Adipose tissue (tissue), 3 donors: ENCODE measurements at regions not wholly inside any gene's neighbourhood (a gene's known extent, or its start where the extent isn't known, plus 50 kb on each side); places are given as distances from the start of the nearest gene placed in this dataset.

ENCODE experiments used
- H3K27ac ChIP-seq: one replicate; pipeline ENCODE4 v1.5.1; 2013; ENCODE audit warnings: low read depth, low read length
- WGBS, 3 donors: extraction: QIAGEN DNeasy Blood & Tissue Kit; methylation state at CpG; one replicate each; pipeline ENCODE4 v1.1.7; 2013; 5-methylcytosine and 5-hydroxymethylcytosine counted together
- donor health status: healthy with polysubstance abuse.
- donor health status: Bipolar disorder and iron deficiency.
- donor health status: healthy.

DNA sequence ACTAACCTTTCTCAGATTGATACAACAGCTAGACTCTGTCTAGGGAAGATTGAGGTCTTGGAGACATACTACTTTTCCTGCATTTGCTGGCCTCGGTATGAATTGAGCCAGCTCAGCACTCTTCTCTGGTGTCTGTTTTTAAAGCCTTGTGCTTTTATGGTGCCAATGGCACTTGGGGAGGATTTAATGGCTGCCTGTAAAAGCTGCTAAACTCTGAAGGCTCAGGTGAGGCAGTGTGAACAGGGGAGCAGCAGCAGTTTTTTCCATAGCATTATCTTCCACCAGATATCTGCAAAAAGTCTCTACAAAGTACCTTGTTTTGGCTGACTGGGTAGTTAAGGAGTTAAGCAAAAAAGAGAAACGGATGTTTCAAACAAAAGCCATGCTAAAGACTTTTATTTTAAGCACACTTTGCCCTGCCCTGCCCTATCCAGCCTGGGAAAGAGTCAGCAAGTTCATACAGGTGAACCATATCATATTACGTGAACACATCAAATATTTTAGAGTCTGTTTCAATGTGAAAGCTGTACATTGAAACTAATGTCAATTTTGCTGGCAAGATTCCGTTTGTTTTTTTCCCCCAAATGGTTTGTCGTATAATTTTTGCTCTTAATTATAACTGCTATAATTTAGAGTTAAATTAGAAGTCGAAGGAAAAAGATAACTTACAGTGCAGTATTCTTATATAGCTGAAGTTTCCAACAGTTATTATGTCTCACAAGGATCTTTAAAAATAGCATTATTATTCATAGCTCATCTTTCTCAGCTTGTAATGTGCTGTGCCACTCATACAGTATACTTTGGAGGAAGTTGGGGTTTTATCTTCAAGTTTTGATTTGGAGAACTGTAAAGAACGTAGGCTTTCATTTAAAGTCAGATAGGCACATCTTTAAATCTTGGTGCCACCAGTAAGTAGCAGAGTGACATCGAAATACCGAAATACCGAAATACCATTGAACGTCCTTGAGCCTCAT, 424.1 kb upstream of the CD180 start:
- no peak overlapping the region for H3K27ac ChIP-seq
- WGBS, 3 donors: 67 to 76% (median 73%) methylated on average over 11 of the region's 11 CpGs

DNA sequence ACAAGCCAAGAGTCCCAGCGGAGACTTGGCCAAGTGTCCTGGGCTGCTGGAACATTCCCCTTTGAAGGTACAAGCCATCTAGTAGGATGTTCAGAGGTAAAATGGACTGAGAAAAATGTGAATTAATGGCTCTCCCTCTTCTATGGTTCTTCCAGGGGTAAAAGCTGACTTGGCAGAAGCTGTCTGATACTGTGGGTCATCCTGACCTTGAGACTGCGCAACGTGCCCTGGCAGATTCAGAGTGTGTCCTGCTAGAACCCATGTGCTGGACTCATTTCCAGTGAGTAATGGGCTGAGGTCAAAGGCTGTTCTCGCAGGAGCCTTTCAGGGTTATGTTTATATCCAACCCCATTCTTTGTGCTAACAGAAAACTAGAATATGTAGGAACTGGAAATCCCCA, 423.0 kb upstream of the CD180 start:
- no peak overlapping the region for H3K27ac ChIP-seq
- 84 to 94% (median 90%) methylated on average over 4 of the region's 4 CpGs for WGBS, 3 donors

DNA sequence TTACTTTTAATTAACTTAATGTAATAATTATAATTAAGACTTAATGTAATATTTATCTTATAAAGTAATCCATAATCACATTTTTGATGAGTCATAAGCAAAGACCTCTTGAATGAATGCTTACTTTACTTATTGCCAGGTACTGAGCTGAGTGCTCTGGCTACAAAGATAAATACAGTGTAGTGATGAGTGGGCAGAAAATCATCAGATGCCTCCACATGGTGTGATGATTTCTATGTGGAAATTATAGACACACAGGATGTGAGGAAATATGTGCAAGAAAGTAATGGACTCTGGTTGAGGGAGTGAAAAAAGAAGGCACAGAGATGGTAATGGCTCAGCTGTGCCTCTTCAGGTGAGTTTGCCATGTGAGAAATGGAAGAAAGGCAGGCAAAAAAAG, 422.6 kb upstream of the CD180 start:
- H3K27ac ChIP-seq: no peak overlapping the region

DNA sequence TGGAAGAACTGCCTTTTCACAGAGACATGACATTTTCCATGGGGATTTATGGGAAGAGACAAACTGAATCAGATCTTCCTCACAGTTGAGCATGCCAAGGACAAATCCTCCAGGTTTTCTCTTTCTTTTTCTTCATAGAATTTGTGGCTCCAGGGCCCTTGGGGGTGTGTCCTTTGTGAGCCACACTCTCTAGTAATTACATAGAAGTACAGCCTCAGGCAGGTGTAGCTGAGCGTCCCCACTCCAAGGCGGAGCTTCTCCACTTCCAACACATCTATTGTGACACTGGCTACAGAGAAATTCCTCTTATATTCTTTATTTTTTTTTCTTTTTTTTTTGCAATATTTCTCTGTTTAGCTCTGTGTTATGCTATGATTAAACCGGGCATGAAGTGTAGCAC, 420.5 kb upstream of the CD180 start:
- no peak overlapping the region for H3K27ac ChIP-seq
- 91 to 95% (median 94%) methylated on average over 3 of the region's 3 CpGs for WGBS, 3 donors

DNA sequence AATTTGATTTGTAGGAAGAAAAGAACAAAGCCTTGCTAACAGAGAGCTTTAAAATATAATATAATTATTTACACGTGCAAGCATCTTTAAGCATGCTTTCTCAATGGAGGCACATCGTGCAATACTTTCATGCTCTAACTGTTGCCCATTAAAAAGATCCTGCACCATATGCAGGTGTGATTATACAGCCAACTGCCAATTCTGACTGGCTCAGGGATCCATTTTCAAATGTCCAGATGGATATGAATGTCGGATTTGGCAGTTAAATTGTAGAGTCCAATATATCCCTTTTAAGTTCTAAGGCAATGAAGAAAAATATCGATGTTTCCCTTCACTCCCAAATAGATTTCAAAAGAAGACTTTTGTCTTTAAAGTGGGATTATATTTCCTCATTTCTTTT, 416.4 kb upstream of the CD180 start:
- 83 to 91% (median 87%) methylated on average over 4 of the region's 4 CpGs for WGBS, 3 donors

DNA sequence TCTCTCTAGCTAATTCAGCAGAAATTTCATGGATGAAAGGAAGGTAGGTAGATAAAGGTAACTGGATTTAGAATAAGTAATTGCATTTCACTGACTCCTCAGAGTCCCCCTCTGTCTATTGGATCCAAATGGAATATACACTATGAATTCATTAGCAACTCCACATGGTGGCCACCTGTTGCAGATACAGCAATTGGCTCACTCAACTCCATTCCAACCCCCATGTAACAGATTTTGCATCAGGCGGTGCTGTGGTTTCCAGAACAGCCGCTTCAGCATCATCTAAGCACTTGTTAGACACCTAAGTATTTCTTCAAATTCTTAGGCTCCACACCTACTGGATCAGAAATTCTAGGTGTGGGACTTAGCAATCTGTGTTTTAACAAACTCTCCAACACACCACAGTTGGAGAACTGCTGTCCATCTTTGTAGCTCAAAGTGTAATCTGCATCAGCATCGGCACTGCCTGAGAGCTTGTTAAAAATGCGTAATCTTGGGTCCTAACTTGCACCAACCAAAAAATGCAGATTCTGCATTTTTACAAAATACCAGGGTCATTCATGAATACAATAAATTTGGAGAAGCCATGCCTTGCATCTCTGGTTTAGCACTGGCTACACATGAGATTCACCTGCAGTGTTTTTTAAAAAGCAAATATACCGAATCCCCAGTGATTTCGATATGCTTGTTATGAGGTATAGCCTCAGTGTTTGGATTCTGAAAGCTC, 413.8 kb upstream of the CD180 start:
- 77 to 99% (median 84%) methylated on average over 6 of the region's 6 CpGs for WGBS, 3 donors
- no peak overlapping the region for H3K27ac ChIP-seq

More for the DNA sequence above, 416.4 kb upstream of the CD180 start:
- no peak overlapping the region for H3K27ac ChIP-seq

DNA sequence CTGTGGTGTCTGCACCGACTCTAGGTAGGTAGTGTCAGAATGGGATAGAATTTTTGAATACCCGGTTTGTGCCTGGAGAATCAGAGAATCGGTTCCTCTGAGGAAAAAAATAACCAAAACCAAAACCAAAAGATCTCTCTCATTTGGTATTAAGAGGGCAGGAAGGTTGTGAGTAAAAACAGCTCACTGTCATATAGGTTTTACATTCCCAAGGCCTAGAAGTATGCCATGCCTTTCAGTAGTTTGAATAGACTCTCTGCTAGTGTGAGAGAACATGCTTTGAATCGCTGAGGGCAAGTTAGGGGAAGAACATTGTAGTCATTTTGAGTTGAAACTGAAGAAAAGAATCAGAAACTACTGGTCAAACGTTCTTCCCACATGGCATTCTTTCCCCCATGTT, 411.4 kb upstream of the CD180 start:
- H3K27ac ChIP-seq: no peak overlapping the region
- 80 to 90% (median 88%) methylated on average over 5 of the region's 5 CpGs for WGBS, 3 donors

DNA sequence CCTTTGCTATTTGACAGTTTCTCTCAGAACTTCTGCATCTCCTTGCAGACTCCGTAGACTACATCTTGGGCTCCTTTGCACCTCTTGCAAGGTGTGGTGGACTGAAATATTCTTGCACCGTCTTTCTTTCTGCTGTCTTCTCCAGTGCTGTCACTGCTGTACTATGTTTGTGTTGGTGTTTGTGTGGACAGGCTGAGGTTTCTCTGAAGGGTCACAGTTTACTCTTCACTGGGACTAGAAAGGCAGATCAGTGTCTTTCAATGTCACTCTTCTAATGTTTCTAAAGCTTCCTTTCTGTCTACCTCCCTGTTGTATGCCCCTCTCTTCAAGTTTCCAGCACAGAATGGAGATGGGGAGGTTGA, 410.0 kb upstream of the CD180 start:
- WGBS, 3 donors: 85 to 97% (median 94%) methylated on average over 2 of the region's 2 CpGs
- H3K27ac ChIP-seq: no peak overlapping the region

DNA sequence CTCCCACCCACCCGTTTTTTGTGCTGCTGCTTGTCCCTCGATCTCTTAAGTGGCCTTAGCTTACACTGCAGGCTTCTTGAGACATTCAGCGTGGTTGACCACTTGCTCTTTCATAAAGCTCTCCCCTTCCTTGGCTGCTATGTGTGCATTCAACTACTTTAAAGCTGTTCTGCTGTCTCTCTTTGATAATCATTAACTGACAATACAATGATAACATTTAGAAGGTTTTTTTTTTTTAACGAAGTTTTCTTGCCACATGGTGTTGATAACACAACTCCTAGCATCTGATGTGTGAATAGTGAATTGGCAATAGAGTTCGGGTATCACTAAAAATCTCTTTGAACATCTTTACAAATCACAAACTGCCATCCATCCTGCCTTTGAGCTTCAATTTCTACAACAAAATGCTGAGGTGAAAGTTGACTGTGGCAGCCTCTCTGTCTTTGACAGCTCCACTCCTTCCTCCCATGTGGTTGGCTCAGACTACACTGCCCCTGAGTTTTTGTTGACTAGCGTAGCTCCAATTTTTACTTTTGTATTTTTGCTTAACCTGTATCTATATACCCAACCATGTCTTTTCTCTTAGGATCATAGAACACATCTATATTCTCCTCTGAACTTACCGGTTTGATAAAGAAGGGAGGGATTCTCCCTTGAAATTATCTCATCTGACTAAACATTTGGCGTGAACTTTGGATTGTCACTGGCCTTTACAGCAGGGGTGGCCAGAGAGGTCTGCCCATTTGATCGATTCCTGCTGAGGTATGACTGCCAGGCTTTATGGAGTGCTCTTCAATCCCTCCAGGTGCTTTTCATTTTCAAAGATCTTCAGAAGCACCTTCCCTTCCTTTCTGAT, 409.4 kb upstream of the CD180 start:
- WGBS, 3 donors: 49 to 89% (median 81%) methylated on average over 9 of the region's 9 CpGs

DNA sequence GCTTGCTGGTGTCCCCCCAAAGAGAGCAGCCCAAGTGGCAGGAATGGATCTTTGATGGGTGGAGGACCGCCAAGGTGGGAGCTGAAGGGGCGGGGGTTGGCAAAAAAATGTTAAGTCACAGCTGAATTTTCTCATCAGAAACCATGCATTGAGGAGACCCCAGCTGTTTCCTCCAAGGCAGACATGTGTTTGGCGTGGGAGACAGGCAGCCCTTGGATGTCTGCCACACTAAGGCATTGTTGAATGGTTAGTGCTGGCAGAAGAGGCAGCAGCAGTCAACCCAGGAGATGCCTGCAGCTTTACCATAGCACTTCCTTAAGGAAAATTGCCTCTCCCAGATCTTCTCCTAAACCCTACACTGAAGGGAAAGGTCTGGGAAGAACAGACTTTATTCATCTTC, 394.9 kb upstream of the CD180 start:
- WGBS, 3 donors: 69 to 90% (median 88%) methylated on average over 3 of the region's 3 CpGs
- no peak overlapping the region for H3K27ac ChIP-seq

More for the DNA sequence above, 409.4 kb upstream of the CD180 start:
- H3K27ac ChIP-seq: no peak overlapping the region

DNA sequence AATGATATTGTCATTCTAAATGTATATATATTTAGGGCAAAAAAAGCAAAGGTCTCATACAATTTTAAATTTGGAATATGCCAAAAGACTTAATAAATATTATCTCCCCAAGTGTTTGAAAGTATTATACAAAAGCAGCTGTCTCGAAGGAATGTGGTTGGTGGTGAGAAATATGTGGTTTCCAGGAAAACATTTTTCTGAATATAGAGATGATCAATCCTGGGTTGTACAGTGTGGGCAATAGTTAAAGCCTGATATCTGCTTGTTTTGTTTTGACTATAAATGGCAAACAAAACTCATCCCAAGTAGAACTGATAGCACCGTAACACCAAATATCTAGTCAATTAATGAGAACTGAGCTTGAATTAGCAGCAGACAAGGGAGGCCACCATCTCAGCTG, 391.8 kb upstream of the CD180 start:
- 48 to 93% (median 80%) methylated on average over 2 of the region's 2 CpGs for WGBS, 3 donors
- H3K27ac ChIP-seq: no peak overlapping the region

DNA sequence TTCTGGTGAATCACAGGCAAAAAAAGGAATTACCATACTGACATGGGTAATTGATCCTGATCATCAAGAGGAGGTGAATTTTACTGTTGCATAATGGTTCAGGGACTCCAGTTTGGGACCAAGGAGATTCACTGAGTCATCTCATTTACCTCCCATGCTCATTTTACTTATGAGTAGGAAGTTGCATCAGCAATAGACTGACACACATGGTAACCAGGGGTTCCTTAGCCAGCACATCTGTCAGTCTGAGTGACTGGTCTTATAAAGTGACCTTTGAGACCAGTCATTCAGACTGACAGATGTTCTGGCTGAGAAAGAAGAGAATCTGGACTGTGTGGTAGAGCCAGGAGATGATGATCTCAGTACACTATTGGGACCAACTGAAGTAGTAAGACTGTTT, 384.6 kb upstream of the CD180 start:
- H3K27ac ChIP-seq: no peak overlapping the region

DNA sequence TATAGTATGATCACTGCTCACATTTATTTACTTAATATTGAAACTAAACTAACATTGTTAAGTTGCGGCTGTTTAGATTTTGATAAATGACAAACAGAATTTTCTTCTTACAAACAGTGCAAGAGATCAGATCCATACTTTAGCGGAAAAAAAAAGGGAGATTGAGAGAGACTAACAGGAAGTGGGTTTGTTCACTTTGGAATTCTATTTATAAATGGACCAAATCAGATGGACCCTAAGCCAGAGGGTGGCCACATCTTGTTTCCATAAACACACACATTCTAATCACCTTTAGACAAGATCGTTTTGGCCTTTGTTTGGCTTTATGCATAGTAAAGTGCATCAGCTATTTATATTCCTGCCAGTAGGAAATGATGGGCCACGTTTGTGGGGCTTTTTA, 381.4 kb upstream of the CD180 start:
- no peak overlapping the region for H3K27ac ChIP-seq
- WGBS, 3 donors: 27 to 63% (median 57%) methylated on average over 4 of the region's 4 CpGs

DNA sequence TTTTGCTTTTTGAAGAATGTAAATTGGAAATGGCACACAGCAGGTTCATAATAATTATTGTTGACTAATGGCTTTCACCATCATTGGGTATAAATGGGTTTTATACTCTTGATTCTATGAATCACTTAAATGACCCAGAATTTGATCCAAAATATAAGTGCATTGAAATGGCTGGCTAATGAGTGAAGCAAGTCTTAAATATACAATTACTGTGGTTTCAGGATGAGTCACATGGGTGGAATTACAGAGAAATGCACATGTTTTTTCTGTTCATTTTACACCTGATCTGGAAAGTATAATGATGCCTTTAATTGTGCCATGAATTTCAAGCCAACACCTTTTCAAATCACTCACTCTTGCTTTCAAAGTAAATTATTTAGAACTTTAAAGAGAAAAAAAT, 380.8 kb upstream of the CD180 start:
- no peak overlapping the region for H3K27ac ChIP-seq

DNA sequence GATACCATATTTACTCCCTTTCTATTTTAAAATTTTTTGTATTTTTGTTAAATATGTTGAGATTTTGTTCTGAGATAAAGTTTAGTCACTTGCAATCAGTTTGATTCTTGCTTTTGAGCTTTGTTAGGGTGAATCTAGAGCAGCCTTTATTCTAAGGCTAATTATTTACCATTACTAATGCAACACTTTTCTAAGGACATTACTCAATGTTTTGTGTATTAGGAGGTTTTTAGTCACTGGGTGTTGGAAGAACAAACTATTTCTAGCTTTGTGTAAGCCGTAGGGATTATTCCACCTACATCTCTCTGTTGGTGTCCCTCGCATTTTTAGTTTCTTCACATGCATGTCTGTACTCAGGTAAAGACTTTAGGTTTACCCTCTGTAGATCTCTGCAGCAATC, 379.5 kb upstream of the CD180 start:
- 66 to 96% (median 90%) methylated on average over 2 of the region's 2 CpGs for WGBS, 3 donors
- H3K27ac ChIP-seq: no peak overlapping the region

DNA sequence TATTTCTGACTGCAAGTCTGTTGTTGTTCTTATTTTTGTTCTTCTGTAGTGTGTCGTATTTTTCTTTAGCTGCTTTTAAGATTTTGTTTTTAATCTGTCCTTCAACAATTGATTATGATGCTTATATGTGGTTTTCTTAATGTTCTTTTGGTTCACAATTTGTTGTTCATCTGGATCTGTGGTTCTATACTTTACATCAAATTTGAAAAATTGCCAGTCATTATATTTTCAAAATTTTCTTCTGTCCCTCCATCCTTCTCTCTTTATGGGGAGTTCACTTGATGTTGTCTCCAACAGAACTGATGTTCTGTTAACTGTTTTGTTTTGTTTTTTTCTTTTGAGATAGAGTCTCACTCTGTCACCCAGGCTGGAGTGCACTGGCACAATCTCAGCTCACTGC, 378.5 kb upstream of the CD180 start:
- no peak overlapping the region for H3K27ac ChIP-seq
- WGBS, 3 donors: 92 to 97% (median 95%) methylated on average over 1 of the region's 1 CpG

DNA sequence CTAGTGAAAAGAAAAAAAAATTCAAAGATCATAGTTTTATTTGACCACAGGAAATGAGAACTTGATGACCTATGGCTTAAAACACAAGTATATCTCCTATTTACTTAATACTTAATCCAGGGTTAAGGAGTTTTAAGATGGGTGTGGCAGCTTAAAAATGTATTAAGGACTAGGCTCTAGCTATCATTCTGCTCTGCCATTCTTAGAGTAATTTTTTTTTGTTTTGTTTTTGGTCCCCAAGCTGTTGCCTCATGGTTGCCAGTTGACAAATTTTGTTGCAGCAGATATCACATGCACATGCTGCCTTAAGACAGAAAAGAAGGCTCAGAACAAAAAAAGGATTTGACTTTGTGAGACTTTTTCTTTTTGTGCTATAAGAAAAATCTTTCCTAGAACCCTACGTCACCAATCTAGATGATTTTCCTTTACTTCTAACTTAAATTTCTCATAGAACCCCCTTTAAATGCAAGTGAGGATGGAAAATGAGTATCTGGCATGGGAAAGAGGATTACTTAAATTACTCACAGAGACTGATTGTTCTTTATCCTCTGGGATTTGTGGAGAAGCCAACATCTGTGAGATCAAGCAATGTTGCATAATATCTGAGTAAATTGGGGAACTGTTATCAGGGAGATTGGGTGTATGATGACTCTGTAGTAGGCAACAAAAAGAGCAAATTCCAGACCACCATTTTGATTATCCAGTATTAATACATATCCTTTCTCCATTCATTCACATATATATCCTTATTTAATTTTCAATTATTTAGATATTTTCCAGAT, 364.7 kb upstream of the CD180 start:
- no peak overlapping the region for H3K27ac ChIP-seq
- 85 to 87% (median 85%) methylated on average over 1 of the region's 1 CpG for WGBS, 3 donors

DNA sequence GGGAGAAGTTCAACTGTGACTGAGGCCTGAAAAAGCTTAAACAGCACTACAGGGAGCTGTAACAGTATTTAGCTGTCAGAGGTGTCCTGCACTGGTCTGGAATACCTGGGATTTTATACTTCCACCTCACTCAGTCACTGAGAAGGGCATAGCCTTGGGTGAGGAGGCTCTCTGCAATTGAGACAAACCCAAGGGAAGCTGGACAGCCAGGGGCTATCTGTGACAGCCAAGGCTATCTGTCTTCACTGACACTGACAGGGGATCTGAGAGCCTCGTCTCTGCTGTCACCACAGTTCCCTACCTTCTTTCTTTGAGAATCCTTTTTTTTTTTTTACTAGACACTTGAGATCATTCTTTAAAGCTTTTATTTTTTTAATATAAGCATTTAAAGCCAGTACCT, 356.2 kb upstream of the CD180 start:
- H3K27ac ChIP-seq: no peak overlapping the region
- 79 to 90% (median 84%) methylated on average over 1 of the region's 1 CpG for WGBS, 3 donors
